Tibial artery (tissue), 4 donors: ENCODE measurements at regions not wholly inside any gene's neighbourhood (a gene's known extent, or its start where the extent isn't known, plus 50 kb on each side); places are given as distances from the start of the nearest gene placed in this dataset.
"Not testable (repeated sequence)": the region's sequence is repeated elsewhere in the genome, so short reads cannot be mapped to it uniquely, and the experiment has no call there.

Source experiments
- DNase-seq, 2 donors: peaks; one replicate each; pipeline ENCODE4 v3.0.0-alpha.2; 2019
- H3K27ac ChIP-seq, 2 donors: fragments of 200-600 bp; sonication (generic) in 1 of 2; 1 replicate in 1 of 2; 2 replicates in 1 of 2; pipeline ENCODE4 v1.5.1; 2018 to 2019; ENCODE audit warnings: mild to moderate bottlenecking in 1 of 2
- H3K27me3 ChIP-seq, 2 donors: fragments of 200-600 bp; sonication (generic) in 1 of 2; one replicate each; pipeline versions ENCODE4 v1.5.1 to v1.6.0; 2016 to 2019
- H3K36me3 ChIP-seq, 3 donors: fragments of 200-600 bp; sonication (generic) in 2 of 3; one replicate each; pipeline ENCODE4 v1.5.1; 2016 to 2019; ENCODE audit warnings: mild to moderate bottlenecking in 2 of 3
- H3K4me1 ChIP-seq, 4 donors: fragments of 200-600 bp; sonication (generic) in 2 of 4; 1 replicate in 3 of 4; 2 replicates in 1 of 4; pipeline ENCODE4 v1.5.1; 2016 to 2019
- H3K4me3 ChIP-seq, 2 donors: fragments of 200-600 bp; sonication (generic) in 1 of 2; 1 replicate in 1 of 2; 2 replicates in 1 of 2; pipeline ENCODE4 v1.5.1; 2018 to 2019; ENCODE audit warnings: mild to moderate bottlenecking in 2 of 2
- H3K9me3 ChIP-seq, 3 donors: fragments of 200-600 bp; sonication (generic) in 1 of 3; one replicate each; pipeline ENCODE4 v1.5.1; 2016 to 2019
- CTCF ChIP-seq, 2 experiments: fragments of 200-600 bp in 1 of 2; fragments of 450-650 bp in 1 of 2; IDR thresholded peaks; one replicate each; pipeline ENCODE4 v1.5.1; 2017 to 2019; ENCODE audit warnings: antibody characterized with exemption in 2 of 2, mild to moderate bottlenecking in 1 of 2, moderate library complexity in 1 of 2
- intact Hi-C: fragments of 100-400 bp; cut with DNase I; formaldehyde crosslinking; loops from one replicate; pipeline ENCODE4 v1.15.0; 2023; ENCODE audit warnings: low total_unique reads

GRCh38 chr15:70576696-70577095 is 186.7 kb downstream of the UACA start:
- DNase-seq, result no peak
- H3K27me3 ChIP-seq, result no peaks in the 10 kb centered on the region
- no peak overlapping the region for H3K27ac ChIP-seq
- no peaks in the 10 kb centered on the region for H3K36me3 ChIP-seq
- H3K4me3 ChIP-seq, result no peak overlapping the region
- intact Hi-C loops, result no loop called here
- TF ChIP-seq CTCF (IDR thresholded peaks at IDR 0.05), result no peak
- H3K4me1 ChIP-seq, result peaks cover 0 to 3% (median 0%) of the 10 kb centered on the region in 4 donors
- H3K9me3 ChIP-seq, result no peaks in the 10 kb centered on the region

GRCh38 chr15:70576276-70576675 is 187.1 kb downstream of the UACA start:
- Histone ChIP-seq H3K27me3 (no peaks in the 10 kb centered on the region), H3K4me3 (no peak overlapping the region), H3K36me3 (no peaks in the 10 kb centered on the region), H3K4me1 (peaks cover 0 to 3% (median 0%) of the 10 kb centered on the region in 4 donors), H3K9me3 (no peaks in the 10 kb centered on the region), H3K27ac (no peak overlapping the region)
- no peak for TF ChIP-seq CTCF (IDR thresholded peaks at IDR 0.05)
- intact Hi-C loops, result no loop called here
- no peak for DNase-seq

GRCh38 chr15:70575231-70576226 is 187.8 kb downstream of the UACA start:
- Histone ChIP-seq H3K27ac (no peak overlapping the region), H3K4me1 (peaks cover 0 to 3% (median 0%) of the 10 kb centered on the region in 4 donors), H3K9me3 (no peaks in the 10 kb centered on the region), H3K4me3 (no peak overlapping the region), H3K27me3 (no peaks in the 10 kb centered on the region), H3K36me3 (no peaks in the 10 kb centered on the region)
- TF ChIP-seq CTCF (IDR thresholded peaks at IDR 0.05), result no peak
- peak in 1 of 2 donors; percentile 42 for DNase-seq
- intact Hi-C loops, result no loop called here

GRCh38 chr15:70574325-70574724 is 189.0 kb downstream of the UACA start:
- H3K27ac ChIP-seq, H3K9me3 ChIP-seq, intact Hi-C loops: not testable (repeated sequence)

GRCh38 chr15:70573121-70573850 is 190.1 kb downstream of the UACA start:
- Histone ChIP-seq H3K4me3 (no peak overlapping the region), H3K27ac (no peak overlapping the region), H3K4me1 (peaks cover 0 to 8% (median 0%) of the 10 kb centered on the region in 4 donors), H3K36me3 (no peaks in the 10 kb centered on the region), H3K9me3 (no peaks in the 10 kb centered on the region), H3K27me3 (no peaks in the 10 kb centered on the region)
- intact Hi-C loops, result no loop called here
- DNase-seq, result peak in 1 of 2 donors; percentile 43
- TF ChIP-seq CTCF (IDR thresholded peaks at IDR 0.05), result no peak

More at GRCh38 chr15:70574325-70574724, 189.0 kb downstream of the UACA start:
- H3K4me1 ChIP-seq, H3K36me3 ChIP-seq, DNase-seq, H3K27me3 ChIP-seq, H3K4me3 ChIP-seq: not testable (repeated sequence)
